Activated CD8-positive, alpha-beta memory T cell treated with anti-CD3 and anti-CD28 coated beads for 36 hours (primary cell): ENCODE measurements at regions not wholly inside any gene's neighbourhood (a gene's known extent, or its start where the extent isn't known, plus 50 kb on each side); places are given as distances from the start of the nearest gene placed in this dataset.

Experiments
- CTCF ChIA-PET: fragments of 350-600 bp; sonication (Branson Sonifier 250); formaldehyde crosslinking; loops from one replicate; lab custom pipeline; 2021; ENCODE audit warnings: antibody characterized with exemption; lab: Charles Lee
- POLR2A ChIA-PET: fragments of 350-600 bp; sonication (Branson Sonifier 250); formaldehyde crosslinking; loops from one replicate; lab custom pipeline; 2021; ENCODE audit warnings: antibody characterized with exemption; lab: Charles Lee

DNA sequence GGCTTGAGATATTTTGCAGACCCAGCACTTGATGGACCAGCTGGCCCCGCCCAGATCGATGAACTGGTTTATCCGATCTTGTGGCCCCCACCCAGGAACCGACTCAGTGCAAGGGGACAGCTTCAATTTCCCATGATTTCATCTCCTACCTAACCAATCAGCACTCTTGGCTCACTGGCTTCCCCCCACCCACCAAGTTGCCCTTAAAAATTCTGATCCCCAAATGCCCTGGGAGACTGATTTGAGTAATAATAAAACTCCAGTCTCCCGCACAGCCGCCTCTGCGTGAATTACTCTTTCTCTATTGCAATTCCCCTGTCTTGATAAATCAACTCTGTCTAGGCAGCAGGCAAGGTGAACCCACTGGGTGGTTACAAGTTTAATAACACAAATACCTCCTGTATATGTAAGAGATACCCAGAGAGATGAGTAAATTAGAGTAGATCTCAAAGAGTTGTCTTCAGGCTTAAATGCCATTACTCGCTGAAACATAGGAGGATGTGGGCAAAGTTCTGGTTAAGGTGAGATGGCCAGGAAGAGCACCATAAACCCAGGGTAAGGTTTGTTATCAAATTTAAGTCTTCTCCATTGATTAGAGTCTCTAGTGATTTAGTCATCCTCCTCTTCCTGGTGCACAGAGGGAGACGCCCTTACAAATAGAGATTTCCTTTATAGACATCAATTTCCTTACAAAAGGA, 222.8 kb downstream of the ARL4C start:
- CTCF ChIA-PET: interaction anchor here (1.1 kb wide), 1 partner anchor 209 kb away, joined by 5 read pairs; no protein-coding TSS in a partner anchor
- POLR2A ChIA-PET: no interaction called here

DNA sequence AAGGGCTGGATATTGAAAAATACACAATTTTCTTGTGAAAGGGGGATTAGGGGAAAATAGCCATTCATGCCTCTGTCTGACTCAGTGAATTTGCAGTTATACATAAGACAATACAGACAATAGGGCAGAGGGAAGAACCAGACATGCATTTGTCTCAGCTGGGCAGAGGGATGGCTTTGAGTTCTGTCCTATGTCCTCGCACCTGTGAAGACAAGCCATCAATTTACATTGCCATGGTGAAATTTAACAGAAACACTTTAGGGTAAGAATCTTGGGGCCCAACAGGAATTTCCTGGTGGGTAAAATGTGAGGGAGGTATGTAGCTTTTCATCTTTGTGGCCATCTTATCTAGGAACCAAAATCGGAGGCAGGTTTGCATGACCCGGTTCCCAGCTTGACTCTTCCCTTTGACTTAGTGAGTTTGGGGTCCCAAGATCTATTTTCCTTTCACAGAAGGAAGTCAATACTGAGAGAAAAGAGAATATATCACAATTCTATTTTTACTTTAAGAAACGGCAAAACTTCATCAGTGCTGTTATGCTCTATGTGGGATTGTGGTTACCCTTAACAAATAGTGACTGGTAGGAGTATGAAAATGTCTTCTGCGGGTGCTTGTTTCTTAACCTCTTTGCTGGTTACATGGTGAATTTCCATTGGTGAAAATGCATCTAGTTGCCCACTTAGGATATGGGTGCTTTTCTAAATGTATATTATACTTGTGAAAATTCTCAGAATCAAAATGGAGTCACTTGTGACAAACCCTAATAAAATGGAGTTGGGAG, 221.8 kb downstream of the SPP2 start:
- ChIA-PET POLR2A (interaction anchor here (0.5 kb wide), 1 partner anchor 226 kb away, joined by 3 read pairs; no protein-coding TSS in a partner anchor), CTCF (interaction anchor here (0.9 kb wide), 1 partner anchor 223 kb away, joined by 3 read pairs; no protein-coding TSS in a partner anchor)

DNA sequence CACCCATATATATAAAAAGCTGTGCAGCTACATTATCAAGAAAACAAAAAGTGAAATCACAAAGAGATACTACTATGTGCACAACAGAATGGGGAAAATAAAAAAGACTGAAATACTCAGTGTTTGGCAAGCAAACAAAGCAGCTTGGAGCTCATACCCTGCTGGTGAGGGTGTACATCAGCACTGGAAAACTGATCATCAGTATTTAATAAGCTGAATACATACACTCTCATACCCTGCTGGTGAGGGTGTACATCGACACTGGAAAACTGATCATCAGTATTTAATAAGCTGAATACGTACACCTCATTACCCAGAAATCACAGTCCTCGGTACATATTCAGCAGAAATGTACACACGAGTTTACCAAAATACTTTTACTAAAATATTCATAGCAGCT, 220.8 kb downstream of the SPP2 start:
- CTCF ChIA-PET: no interaction called here
- POLR2A ChIA-PET: no interaction called here

DNA sequence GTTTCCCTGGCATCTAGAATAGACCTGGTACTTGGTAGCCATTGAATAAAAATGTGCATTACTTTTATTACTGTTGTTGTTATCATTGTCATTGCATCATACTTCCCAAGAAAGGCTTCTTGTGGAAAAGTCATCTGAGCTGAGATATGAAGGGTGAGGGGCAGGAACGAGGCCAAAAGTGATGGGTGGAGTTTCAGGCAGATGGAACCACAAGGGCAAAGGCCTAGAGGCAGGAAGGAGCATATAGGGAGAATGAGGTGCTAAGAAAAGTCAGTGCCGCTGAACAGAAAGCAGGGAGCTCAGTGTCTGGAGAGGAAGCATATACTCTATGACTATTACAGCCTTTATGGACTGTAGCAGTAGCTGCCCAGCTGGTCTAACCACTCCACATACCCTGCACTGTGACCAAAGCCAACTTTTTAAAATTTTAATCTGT, 219.3 kb downstream of the SPP2 start:
- POLR2A ChIA-PET: no interaction called here
- CTCF ChIA-PET: no interaction called here

DNA sequence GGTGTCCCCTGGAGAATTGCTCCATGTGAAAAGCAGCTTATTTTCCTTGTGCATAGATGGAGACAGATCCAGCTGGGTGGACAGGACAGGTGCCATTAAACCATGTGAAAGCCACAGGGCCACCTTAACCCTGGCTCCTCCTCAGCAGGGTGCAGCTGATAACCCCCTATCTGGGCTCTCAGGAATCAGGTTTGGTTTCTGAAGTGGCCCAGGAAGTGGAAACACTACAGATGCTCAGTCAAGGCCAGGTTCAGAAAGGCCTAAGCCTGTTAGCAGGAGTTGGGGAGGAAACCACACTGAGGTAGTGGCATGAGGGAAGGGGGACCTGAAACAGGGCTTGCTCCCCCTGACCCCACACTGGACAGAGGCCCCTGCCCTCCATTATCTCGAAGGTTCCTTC, 217.0 kb downstream of the SPP2 start:
- POLR2A ChIA-PET: no interaction called here
- CTCF ChIA-PET: no interaction called here

DNA sequence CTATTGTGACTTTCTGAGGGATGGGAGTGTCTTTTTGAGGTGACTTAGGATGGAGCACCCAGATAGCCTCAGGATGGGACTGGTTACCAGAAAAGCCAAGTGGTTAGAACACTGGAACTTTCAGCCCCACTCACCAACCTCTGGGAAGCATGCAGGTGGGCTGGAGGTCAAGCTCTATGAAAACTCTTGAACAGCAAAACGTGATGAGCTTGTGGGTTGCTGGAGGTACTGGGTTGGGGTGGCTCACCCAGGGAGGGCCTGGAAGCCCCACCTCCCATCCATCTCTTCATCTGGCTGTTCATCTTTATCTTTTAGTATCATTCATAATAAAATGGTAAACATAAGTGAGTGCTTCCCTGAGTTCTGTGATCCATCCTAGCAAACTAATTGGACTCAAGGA, 216.4 kb downstream of the SPP2 start:
- ChIA-PET POLR2A (no interaction called here), CTCF (no interaction called here)

DNA sequence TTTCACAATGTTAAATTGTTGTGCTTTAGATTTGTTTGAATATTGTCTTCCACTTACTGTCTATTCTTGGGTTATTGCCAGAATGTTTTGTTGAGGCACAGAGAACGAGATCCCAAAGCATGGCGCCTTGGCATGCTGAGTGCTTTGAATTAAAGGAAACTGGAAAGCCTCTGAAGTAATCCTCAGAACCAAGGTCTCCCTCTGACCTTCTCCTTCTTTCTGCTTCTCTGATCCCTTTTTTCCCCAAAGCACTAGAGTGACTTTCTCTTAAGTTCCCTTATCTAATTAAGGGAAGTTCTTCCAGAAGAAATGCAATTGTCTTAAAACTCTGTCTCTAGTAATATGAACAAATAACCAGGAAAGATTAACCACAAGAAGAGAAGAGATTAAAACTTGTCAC, 214.7 kb downstream of the SPP2 start:
- POLR2A ChIA-PET: no interaction called here
- CTCF ChIA-PET: no interaction called here

DNA sequence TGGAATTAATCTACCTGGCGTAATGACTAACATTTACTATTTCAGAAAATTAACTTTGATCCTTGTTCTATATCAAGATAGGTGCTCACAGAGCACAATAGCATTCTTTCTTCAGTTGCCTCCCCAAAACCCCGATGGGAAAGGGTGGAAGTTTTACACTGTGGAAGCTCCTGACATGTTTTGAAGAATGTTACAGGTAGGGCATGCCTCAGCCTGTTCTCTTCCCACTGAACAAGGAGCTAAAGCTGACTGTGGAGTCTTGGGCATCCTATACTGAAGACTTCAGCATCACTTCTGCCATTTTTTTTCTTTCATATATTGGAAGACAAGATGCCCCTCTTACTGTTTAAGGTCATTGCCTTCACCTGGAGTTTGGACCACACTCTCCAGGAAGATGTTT, 211.2 kb downstream of the SPP2 start:
- ChIA-PET CTCF (no interaction called here), POLR2A (no interaction called here)

DNA sequence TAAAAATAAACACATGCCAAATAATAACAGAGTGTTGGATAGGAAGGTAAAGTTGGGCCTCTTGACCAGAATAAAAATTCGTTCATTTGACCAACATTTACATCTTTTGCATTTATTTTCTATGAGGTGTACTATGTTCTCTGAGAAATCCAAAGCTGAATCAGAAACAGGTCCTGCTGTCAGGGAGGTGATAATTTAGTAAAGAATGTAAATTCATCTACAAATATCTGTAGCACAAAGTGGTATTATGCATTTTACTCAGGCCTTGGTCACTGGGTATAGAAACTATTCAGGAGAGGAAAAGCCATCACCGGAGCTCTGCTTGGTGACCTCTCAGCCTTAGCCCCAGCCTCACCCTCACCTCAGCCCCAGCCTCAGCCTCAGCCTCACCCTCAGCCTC, 208.9 kb downstream of the SPP2 start:
- POLR2A ChIA-PET: no interaction called here
- CTCF ChIA-PET: no interaction called here

DNA sequence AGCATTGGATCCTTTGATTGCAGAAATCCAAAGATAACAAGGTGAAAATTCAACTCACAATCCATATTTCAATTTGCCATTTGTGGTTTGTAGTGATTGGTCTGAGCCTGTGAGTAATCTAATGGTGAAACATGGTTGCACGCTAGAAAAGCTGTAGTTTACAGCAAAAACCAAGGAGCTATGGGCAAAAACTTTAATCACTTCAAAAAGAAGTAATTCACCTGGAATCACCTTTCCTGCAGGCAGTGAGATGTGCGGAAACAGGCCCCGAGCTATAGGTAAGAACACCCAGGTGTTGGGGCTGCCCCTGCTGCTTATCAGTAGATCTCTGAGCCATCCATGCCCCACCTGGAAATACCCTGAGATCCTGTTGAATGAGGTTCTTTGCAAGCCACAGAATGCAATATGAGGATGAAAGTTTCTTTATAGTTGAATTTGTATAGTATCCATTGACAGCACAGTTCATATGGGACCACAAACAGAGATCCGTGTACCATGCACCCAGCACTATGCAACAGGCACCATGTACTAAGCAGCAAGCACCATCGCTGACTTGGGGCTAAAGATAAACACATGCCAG, 208.2 kb downstream of the SPP2 start:
- ChIA-PET POLR2A (no interaction called here), CTCF (interaction anchor here (0.8 kb wide), 1 partner anchor 35 kb away, joined by 3 read pairs; no protein-coding TSS in a partner anchor)

DNA sequence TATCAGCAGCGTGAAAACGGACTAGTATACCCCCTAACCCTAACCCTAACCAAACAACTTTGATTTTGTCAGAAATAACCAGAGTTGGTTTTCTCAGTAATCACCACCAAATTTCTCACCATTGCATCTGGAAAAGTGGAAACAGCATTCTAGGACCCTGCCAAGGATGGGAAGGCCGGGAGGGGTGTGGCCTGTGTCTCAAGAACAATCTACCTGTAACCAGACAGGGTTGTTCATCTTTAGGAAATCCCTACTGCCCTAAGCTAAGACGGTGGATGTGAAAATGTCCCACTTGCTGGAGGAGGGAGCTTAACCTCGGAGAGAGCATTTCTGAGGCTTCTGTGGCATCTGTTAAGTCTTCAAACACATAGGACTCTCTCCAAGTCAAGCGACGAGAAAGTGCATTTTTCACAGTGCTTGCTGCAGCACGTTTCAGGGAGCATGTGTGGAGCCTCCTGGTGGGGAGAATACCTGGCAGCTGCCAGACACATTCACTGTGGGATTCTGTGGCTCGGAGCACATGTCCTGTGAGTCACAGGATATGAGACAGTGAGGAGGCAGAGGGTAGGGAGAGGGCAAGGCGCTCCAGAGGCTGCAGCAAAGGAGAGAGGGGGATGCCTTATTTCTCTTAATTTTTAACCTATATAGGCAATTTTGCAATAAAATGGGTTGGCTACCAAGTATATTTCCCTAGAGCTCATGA, 207.5 kb downstream of the SPP2 start:
- POLR2A ChIA-PET: no interaction called here
- CTCF ChIA-PET: interaction anchor here (0.8 kb wide), 1 partner anchor 35 kb away, joined by 3 read pairs; no protein-coding TSS in a partner anchor

DNA sequence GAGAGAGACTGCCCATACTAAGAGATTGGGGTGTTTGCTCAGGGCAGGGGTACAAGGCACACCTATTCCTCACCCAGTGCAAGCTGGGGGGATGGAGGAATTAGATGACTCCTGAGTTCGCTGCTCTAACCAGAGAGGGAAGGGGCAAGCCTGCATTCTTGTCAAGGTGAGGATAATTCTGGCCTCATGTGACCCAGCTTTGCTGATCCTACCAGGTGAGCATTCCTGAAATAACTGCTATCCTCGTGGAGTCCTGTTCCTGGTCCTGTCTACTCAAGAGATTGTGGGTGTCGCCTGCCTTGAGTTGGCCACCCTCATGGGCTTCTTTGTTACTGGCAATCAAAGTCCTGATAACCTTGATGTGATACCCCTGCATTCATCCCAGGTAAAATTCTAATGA, 206.0 kb downstream of the SPP2 start:
- ChIA-PET CTCF (no interaction called here), POLR2A (no interaction called here)

DNA sequence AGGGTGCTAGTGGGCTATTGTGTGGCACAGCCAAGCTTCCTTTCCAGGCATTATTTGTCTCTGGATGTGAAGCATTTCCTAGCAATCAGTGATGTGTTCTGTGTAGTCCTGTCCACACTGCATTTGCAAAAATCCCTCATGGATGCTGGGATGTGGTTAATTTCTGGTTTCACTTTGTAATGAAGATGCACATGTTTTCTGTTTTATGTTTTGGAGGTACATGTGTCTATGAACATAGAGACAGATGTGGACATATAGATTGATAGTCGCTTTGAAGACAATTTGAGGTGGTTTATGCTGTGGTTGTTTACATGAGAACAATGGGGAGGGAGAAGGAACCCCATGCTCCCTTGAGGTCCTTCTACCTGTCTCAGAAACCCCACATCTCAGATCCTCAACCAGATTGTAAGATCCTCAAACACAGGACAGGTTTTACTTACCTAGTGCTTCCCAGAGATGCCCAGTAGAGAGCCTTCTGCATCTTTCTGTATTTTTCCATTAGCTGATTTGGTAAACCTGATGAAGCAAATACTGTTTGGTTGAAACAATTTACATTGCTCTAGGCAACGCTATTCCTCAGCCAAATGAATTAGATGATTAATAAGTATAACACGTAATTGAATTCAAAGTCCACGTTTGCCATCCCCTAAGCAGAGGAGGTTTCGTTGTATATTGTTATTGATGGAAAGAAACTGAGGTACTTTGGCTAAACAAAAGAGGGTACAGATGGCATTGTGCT, 204.4 kb downstream of the SPP2 start:
- POLR2A ChIA-PET: no interaction called here
- CTCF ChIA-PET: interaction anchor here (0.8 kb wide), 1 partner anchor 945 kb away, joined by 3 read pairs; no protein-coding TSS in a partner anchor

DNA sequence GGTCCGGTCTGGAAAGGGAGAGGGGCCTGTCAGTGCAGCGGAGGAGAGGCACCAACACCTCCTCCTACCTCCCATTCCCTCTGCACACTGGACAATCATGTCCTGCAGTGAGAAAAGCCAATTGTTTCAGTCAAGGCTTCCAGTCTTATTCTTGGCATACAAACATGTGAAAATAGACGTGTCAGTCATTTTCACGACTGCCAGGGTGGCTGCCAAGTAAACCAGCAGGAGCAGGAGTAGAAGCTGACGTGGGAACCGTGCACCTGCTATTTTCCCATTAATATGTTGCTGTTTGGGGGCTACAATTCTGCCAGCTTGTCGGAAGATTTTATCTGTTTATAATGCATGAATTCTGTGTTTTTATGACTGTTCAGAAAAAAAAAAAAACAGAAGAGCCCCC, 202.3 kb downstream of the SPP2 start:
- POLR2A ChIA-PET: no interaction called here
- CTCF ChIA-PET: no interaction called here

DNA sequence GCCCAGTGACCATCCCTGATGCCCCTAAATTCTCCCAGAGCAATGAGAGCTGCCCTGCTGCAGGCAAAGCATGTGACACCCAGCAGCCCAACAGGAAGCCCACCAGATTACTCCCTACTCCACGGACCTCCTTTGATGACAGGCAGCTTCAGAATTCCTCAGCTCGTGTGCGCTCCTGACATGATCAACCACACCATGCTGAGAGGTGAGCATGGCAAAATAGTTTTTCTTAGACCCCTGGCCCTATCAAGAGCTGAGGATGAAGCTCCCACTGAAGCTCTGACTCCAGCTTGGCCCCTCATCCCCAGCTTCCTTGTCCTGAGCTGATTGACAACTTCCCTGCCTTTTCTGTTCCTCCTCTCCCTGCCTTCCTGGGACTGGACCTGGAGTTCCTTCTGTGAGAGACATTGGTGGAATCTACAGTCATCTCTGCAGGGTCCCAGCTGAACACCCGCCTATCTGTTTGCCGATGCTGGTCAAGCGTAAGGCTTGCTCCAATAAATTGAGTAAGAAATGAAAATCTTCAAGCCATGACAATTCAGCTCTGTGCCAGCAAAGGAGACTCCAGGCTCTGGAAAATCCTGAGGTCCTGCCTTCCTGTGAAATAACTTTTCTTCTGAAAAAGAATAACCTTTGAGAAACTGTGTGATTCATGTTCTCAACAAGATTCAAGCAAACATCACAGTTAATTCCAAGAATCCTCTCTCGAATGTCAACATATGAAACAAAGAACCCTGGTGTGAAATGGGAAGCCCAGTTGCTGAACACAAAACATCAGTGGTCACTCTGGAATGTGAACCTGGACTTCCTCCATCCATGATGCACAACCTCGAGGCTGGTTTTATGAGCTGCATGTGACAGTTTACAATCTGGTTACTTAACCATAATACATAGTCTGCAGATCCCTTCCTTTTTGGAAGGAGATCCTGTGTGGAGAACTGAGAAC, 201.1 kb downstream of the SPP2 start:
- CTCF ChIA-PET: no interaction called here
- POLR2A ChIA-PET: interaction anchor here (0.5 kb wide), 1 partner anchor 170 kb away, joined by 4 read pairs; no protein-coding TSS in a partner anchor

DNA sequence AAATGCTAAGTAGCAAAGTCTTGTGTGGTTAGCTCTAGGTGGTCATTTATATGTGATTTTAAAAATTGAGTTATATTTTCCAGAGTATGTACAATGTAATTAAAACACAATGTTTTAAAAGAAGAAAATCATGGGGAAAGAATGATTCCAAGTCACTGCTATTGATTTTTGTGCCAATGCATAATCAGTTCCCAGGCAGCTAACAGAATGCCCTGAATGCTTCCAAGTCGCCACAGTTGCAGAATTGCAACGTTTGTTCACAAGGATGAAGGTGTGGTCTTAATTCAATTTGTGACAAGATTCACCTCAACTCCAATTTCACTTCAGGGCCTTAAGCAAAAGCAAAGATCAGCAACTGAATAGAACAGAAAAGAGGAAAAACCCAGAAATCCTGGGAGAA, 200.4 kb downstream of the SPP2 start:
- CTCF ChIA-PET: no interaction called here
- POLR2A ChIA-PET: no interaction called here

DNA sequence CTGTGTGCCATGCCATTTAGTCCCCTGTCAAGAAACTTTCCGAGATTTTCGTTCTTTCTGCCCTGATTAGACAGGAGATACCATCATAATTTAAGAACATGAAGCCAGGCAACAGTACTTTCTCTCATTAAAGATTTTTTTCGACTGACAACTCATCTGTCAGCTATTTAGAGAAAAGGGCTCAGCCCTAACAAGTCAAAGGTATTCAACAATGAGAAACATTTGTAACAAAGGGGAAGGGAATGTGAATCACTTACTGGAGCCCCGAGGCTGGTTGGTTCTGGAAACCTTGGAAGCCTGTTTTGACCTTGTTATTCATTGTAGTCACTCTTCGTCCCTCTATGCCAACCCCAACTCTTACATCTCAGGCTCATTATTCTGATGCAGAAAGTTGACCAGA, 199.4 kb downstream of the SPP2 start:
- CTCF ChIA-PET: no interaction called here
- POLR2A ChIA-PET: no interaction called here
